NCI-H1105 treated with DMSO at 0.1 percent for 48 hours (cell line): ENCODE measurements at regions not wholly inside any gene's neighbourhood (a gene's known extent, or its start where the extent isn't known, plus 50 kb on each side); places are given as distances from the start of the nearest gene placed in this dataset.

Experiments
- DNase-seq: peaks from one replicate; lab custom pipeline; 2025; lab: John Stamatoyannopoulos, UW

GRCh38 chr14:58697930-58698642 lies 60.3 kb downstream of the DACT1 start:
- DNase-seq: peak; percentile 86

GRCh38 chr14:58699681-58700205 lies 62.0 kb downstream of the DACT1 start:
- no peak for DNase-seq

- no peak for DNase-seq
Measured at GRCh38 chr14:58701156-58701555, 63.4 kb downstream of the DACT1 start.

GRCh38 chr14:58701604-58702003 lies 63.8 kb downstream of the DACT1 start:
- DNase-seq: no peak

GRCh38 chr14:58702441-58703160 lies 64.8 kb downstream of the DACT1 start:
- DNase-seq: no peak

- DNase-seq: no peak
Measured at GRCh38 chr14:58703161-58703506, 65.4 kb downstream of the DACT1 start.

- no peak for DNase-seq
Measured at GRCh38 chr14:58705066-58705465, 67.3 kb downstream of the DACT1 start.

- no peak for DNase-seq
Measured at GRCh38 chr14:58707949-58708348, 70.2 kb downstream of the DACT1 start.

- DNase-seq: no peak
Measured at GRCh38 chr14:58709949-58710348, 72.2 kb downstream of the DACT1 start.

- DNase-seq: no peak
Measured at GRCh38 chr14:58711382-58711781, 73.6 kb downstream of the DACT1 start.

GRCh38 chr14:58712357-58712756 lies 74.6 kb downstream of the DACT1 start:
- DNase-seq: no peak

- no peak for DNase-seq
Measured at GRCh38 chr14:58713677-58714076, 75.9 kb downstream of the DACT1 start.

- no peak for DNase-seq
Measured at GRCh38 chr14:58716706-58717105, 78.9 kb downstream of the DACT1 start.

- no peak for DNase-seq
Measured at GRCh38 chr14:58717211-58717610, 79.4 kb downstream of the DACT1 start.

- DNase-seq: no peak
Measured at GRCh38 chr14:58717813-58718212, 80.1 kb downstream of the DACT1 start.

- DNase-seq: no peak
Measured at GRCh38 chr14:58718226-58719205, 80.8 kb downstream of the DACT1 start.

GRCh38 chr14:58721723-58722122 lies 84.0 kb downstream of the DACT1 start:
- DNase-seq: no peak

GRCh38 chr14:58722441-58722840 lies 84.7 kb downstream of the DACT1 start:
- DNase-seq: no peak

GRCh38 chr14:58724206-58724605 lies 86.4 kb downstream of the DACT1 start:
- no peak for DNase-seq

- DNase-seq: no peak
Measured at GRCh38 chr14:58724702-58725101, 86.9 kb downstream of the DACT1 start.

GRCh38 chr14:58725226-58725625 lies 87.5 kb downstream of the DACT1 start:
- DNase-seq: no peak

GRCh38 chr14:58725871-58726270 lies 88.1 kb downstream of the DACT1 start:
- no peak for DNase-seq
